OCI-LY3 (cell line): ENCODE measurements at regions not wholly inside any gene's neighbourhood (a gene's known extent, or its start where the extent isn't known, plus 50 kb on each side); places are given as distances from the start of the nearest gene placed in this dataset.

Experiments
- H2AFZ ChIP-seq: fragments of 200-600, 300-600 bp; shearing (Covaris generic); 2 replicates; pipeline ENCODE4 v1.6.0; 2014; ENCODE audit warnings: antibody characterized with exemption, low read depth, low read length
- H3K27ac ChIP-seq: fragments of 200-600, 300-600 bp; sonication (generic); 2 replicates; pipeline ENCODE4 v1.5.1; 2014; ENCODE audit warnings: mild to moderate bottlenecking, low read length, moderate library complexity, mixed read lengths
- H3K27me3 ChIP-seq: fragments of 200-600, 300-600 bp; sonication (generic); 2 replicates; pipeline ENCODE4 v1.6.1; 2014; ENCODE audit warnings: low read depth, low read length, mixed read lengths
- H3K36me3 ChIP-seq: fragments of 200-600, 300-600 bp; sonication (generic); replicated peaks from 2 replicates; pipeline ENCODE3; 2014; ENCODE audit warnings: low read depth, low read length, mixed read lengths
- H3K4me1 ChIP-seq: fragments of 300-600, 200-600 bp; sonication (generic); 2 replicates; pipeline ENCODE4 v1.6.1; 2014; ENCODE audit warnings: low read length, mixed read lengths
- H3K4me2 ChIP-seq: fragments of 200-600, 300-600 bp; sonication (generic); 2 replicates; pipeline ENCODE4 v1.6.1; 2014; ENCODE audit warnings: low read length, mixed read lengths
- H3K4me3 ChIP-seq: fragments of 300-600, 200-600 bp; sonication (generic); 2 replicates; pipeline ENCODE4 v1.5.1; 2014; ENCODE audit warnings: antibody characterized with exemption, mild to moderate bottlenecking, low read length, moderate library complexity
- H3K79me2 ChIP-seq: fragments of 300-600, 200-600 bp; shearing (Covaris generic); 2 replicates; pipeline ENCODE4 v1.6.1; 2014; ENCODE audit warnings: mild to moderate bottlenecking, low read length, mixed read lengths
- H3K9ac ChIP-seq: fragments of 300-600, 200-600 bp; shearing (Covaris generic); 2 replicates; pipeline ENCODE4 v1.6.0; 2014; ENCODE audit warnings: mild to moderate bottlenecking, low read length, moderate library complexity
- H3K9me3 ChIP-seq: fragments of 200-600, 300-600 bp; shearing (Covaris generic); 2 replicates; pipeline ENCODE4 v1.6.1; 2014; ENCODE audit warnings: low read length, mixed read lengths; ENCODE audit not compliant: insufficient read depth
- H4K20me1 ChIP-seq: fragments of 200-600, 300-600 bp; sonication (generic); 2 replicates; pipeline ENCODE4 v1.6.1; 2016; ENCODE audit warnings: low read length, mixed read lengths; ENCODE audit not compliant: insufficient read depth
- EZH2phosphoT487 ChIP-seq: fragments of 200-600 bp; shearing (Covaris generic); IDR thresholded peaks from 2 replicates; pipeline ENCODE4 v1.6.1; 2018; ENCODE audit warnings: antibody characterized with exemption, mixed run types, low read depth
- TF ChIP-seq, protein P1 (sequence below): fragments of 200-600, 300-600 bp; sonication (generic); IDR thresholded peaks from 2 replicates; pipeline ENCODE4 v1.5.1; 2014; ENCODE audit warnings: antibody characterized with exemption, low read length, low read depth

DNA sequence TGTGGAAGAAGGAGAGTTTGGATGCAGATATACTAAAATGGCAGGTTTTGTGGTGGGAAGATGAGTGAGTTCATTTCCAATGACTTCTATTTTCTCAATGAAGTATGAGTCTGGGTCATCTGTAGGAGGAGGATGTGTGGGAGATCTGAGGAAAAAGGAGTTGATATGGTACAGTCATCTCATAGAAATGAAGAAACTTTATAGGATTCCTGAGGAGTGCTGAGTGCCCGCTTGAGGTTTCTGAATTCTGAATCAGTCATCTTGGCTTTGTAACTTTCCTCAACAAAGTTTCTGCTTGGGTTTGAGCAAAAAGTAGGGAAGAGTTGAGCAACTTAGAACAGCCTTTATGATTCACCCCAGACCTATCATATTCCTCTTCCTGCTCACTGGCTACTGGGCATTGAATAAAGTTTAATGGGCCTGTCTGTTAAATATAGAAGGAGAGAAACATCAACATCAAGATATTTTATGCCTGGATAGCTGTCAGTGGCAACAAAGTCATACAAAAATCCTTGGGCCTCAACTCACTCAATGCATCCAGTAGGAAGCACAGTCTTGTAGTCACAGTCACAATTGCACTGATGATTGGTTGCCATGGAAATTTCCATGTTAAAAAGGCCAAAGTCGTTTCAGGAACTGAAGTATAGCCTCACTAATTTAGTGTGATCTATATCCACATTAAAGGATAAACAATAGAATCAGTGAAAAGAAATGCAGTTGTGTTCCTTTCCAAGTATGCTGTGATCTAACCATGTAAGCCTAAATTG is 284.7 kb downstream of the DUSP6 start:
- Histone ChIP-seq H3K36me3 (no peaks in the 10 kb centered on the region), H3K27ac (no peak overlapping the region), H3K4me2 (no peak overlapping the region), H3K4me1 (no peaks in the 10 kb centered on the region), H3K9me3 (no peaks in the 10 kb centered on the region), H3K79me2 (no peaks in the 10 kb centered on the region), H4K20me1 (no peaks in the 10 kb centered on the region), H3K27me3 (no peaks in the 10 kb centered on the region), H3K4me3 (no peak overlapping the region), H2AFZ (no peak overlapping the region), H3K9ac (no peak overlapping the region)
- TF ChIP-seq EZH2phosphoT487 = no peak
- TF ChIP-seq, protein P1, sequence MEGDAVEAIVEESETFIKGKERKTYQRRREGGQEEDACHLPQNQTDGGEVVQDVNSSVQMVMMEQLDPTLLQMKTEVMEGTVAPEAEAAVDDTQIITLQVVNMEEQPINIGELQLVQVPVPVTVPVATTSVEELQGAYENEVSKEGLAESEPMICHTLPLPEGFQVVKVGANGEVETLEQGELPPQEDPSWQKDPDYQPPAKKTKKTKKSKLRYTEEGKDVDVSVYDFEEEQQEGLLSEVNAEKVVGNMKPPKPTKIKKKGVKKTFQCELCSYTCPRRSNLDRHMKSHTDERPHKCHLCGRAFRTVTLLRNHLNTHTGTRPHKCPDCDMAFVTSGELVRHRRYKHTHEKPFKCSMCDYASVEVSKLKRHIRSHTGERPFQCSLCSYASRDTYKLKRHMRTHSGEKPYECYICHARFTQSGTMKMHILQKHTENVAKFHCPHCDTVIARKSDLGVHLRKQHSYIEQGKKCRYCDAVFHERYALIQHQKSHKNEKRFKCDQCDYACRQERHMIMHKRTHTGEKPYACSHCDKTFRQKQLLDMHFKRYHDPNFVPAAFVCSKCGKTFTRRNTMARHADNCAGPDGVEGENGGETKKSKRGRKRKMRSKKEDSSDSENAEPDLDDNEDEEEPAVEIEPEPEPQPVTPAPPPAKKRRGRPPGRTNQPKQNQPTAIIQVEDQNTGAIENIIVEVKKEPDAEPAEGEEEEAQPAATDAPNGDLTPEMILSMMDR = no peak

DNA sequence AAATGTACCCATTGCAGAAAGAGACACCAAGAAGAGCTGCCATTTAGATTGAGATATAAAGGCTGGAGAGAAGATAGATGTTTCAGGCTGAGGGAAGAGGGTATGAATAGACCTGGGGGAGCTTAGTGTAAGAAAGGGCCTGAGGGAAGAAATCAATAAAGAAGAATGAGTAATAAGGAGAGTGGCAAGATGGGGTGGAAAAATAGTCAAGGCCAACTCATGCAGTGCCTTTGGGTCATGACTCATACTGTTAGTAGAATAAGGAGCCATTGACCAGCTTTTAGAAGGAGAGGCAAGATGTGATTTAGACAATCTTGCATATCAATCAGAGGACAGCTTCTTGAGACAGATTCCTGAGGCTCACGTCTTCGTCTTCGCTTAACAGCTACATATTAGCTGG is 287.5 kb downstream of the DUSP6 start:
- Histone ChIP-seq H2AFZ (no peak overlapping the region), H3K79me2 (no peaks in the 10 kb centered on the region), H3K9ac (no peak overlapping the region), H3K27me3 (peaks cover 5% of the 10 kb centered on the region; the same call in 1 of the 2 replicates), H3K4me3 (no peak overlapping the region), H3K36me3 (no peaks in the 10 kb centered on the region), H3K9me3 (no peaks in the 10 kb centered on the region), H3K4me2 (no peak overlapping the region), H4K20me1 (no peaks in the 10 kb centered on the region), H3K4me1 (no peaks in the 10 kb centered on the region), H3K27ac (no peak overlapping the region)
- TF ChIP-seq EZH2phosphoT487 = no peak
- TF ChIP-seq, protein P1 = no peak

DNA sequence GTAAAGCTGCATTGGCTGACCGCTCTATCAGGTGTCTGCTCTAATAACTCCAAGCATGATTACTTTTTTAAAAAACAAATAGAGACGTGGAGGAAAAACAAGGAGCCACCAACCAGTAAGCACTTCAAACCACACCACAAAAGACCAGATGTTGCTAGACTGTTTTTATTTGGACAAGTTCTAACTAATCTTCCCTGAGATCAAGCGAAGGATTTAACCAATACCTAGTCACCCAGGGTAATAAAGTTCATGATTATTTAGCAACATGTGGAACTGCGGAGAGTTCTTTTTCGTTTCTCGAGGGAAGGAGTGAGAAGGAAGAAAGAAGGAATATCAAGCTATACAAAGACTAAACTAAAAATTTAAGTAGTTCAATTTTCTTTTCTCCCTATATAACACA is 288.1 kb downstream of the DUSP6 start:
- H3K9ac ChIP-seq = no peak overlapping the region
- no peaks in the 10 kb centered on the region for H3K79me2 ChIP-seq
- H3K4me3 ChIP-seq = no peak overlapping the region
- H3K4me2 ChIP-seq = no peak overlapping the region
- no peaks in the 10 kb centered on the region for H4K20me1 ChIP-seq
- no peak overlapping the region for H3K27ac ChIP-seq
- peaks cover 5% of the 10 kb centered on the region; the same call in 1 of the 2 replicates for H3K27me3 ChIP-seq
- no peaks in the 10 kb centered on the region for H3K9me3 ChIP-seq
- H3K36me3 ChIP-seq = no peaks in the 10 kb centered on the region
- TF ChIP-seq, protein P1 = no peak
- no peak for TF ChIP-seq EZH2phosphoT487
- H3K4me1 ChIP-seq = no peaks in the 10 kb centered on the region
- H2AFZ ChIP-seq = no peak overlapping the region

DNA sequence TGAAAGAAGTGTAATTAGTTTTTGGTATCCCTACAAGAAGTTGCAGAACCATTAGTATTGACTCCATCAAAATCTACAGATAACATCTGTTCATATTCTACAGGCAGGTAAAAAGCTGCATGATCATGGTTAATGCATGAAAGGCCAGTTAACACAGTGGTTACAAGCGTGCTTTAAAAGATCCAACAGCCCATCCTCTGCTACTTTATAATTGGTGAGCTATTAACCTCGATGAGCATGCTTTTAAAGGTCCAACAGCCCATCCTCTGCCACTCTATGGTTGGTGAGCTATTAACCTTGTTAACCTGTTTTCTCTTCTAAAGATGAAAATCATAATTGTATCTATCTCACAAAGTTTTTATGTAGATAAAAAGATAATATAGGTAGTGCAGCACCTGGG is 289.3 kb downstream of the DUSP6 start:
- Histone ChIP-seq H3K4me3 (no peak overlapping the region), H3K27me3 (peaks cover 5% of the 10 kb centered on the region; the same call in 1 of the 2 replicates), H3K4me2 (no peak overlapping the region), H3K9me3 (no peaks in the 10 kb centered on the region), H3K27ac (no peak overlapping the region), H4K20me1 (no peaks in the 10 kb centered on the region), H3K4me1 (no peaks in the 10 kb centered on the region), H3K9ac (no peak overlapping the region), H3K36me3 (no peaks in the 10 kb centered on the region), H3K79me2 (no peaks in the 10 kb centered on the region), H2AFZ (no peak overlapping the region)
- TF ChIP-seq, protein P1 = no peak
- no peak for TF ChIP-seq EZH2phosphoT487
